GM21619 (cell line): ENCODE measurements at regions not wholly inside any gene's neighbourhood (a gene's known extent, or its start where the extent isn't known, plus 50 kb on each side); places are given as distances from the start of the nearest gene placed in this dataset.
"Not testable (repeated sequence)": the region's sequence is repeated elsewhere in the genome, so short reads cannot be mapped to it uniquely, and the experiment has no call there.

ENCODE experiments used
- ATAC-seq: cut with Tn5 transposase; IDR thresholded peaks from one replicate; pipeline ENCODE4 v1.9.1; 2021; ENCODE audit not compliant: unreplicated experiment

- no peak for ATAC-seq
Measured at GRCh38 chr2:146784602-146785001, 1060.2 kb upstream of the ACVR2A start.

GRCh38 chr2:146777181-146777580 lies 1067.6 kb upstream of the ACVR2A start:
- ATAC-seq: no peak

GRCh38 chr2:146776596-146776995 lies 1068.2 kb upstream of the ACVR2A start:
- no peak for ATAC-seq

- no peak for ATAC-seq
Measured at GRCh38 chr2:146771531-146771930, 1073.3 kb upstream of the ACVR2A start.

GRCh38 chr2:146764301-146764700 lies 1080.5 kb upstream of the ACVR2A start:
- no peak for ATAC-seq

- ATAC-seq: no peak
Measured at GRCh38 chr2:146762786-146763185, 1082.0 kb upstream of the ACVR2A start.

- ATAC-seq: no peak
Measured at GRCh38 chr2:146754606-146755005, 1090.2 kb upstream of the ACVR2A start.

- no peak for ATAC-seq
Measured at GRCh38 chr2:146748046-146748445, 1096.8 kb upstream of the ACVR2A start.

- ATAC-seq: no peak
Measured at GRCh38 chr2:146741260-146741659, 1103.6 kb upstream of the ACVR2A start.

- ATAC-seq: no peak
Measured at GRCh38 chr2:146734821-146735190, 1110.0 kb upstream of the ACVR2A start.

- ATAC-seq: no peak
Measured at GRCh38 chr2:146734042-146734820, 1110.6 kb upstream of the ACVR2A start.

- no peak for ATAC-seq
Measured at GRCh38 chr2:146730882-146731281, 1113.9 kb upstream of the ACVR2A start.

- no peak for ATAC-seq
Measured at GRCh38 chr2:146721486-146721885, 1123.3 kb upstream of the ACVR2A start.

GRCh38 chr2:146720170-146720569 lies 1124.7 kb upstream of the ACVR2A start:
- ATAC-seq: no peak

- no peak for ATAC-seq
Measured at GRCh38 chr2:146716591-146716990, 1128.2 kb upstream of the ACVR2A start.

- ATAC-seq: no peak
Measured at GRCh38 chr2:146709004-146709403, 1135.8 kb upstream of the ACVR2A start.

- ATAC-seq: no peak
Measured at GRCh38 chr2:146701183-146701582, 1143.6 kb upstream of the ACVR2A start.

GRCh38 chr2:146697307-146697706 lies 1147.5 kb upstream of the ACVR2A start:
- ATAC-seq: no peak

- not testable (repeated sequence) for ATAC-seq
Measured at GRCh38 chr2:146696787-146697186, 1148.0 kb upstream of the ACVR2A start.

GRCh38 chr2:146681991-146682390 lies 1162.8 kb upstream of the ACVR2A start:
- no peak for ATAC-seq

- ATAC-seq: no peak
Measured at GRCh38 chr2:146678516-146678915, 1166.3 kb upstream of the ACVR2A start.

GRCh38 chr2:146677280-146677679 lies 1167.5 kb upstream of the ACVR2A start:
- no peak for ATAC-seq

GRCh38 chr2:146669735-146670134 lies 1175.1 kb upstream of the ACVR2A start:
- no peak for ATAC-seq
